Astrocyte (in vitro differentiated cells and primary cell): ENCODE measurements at regions not wholly inside any gene's neighbourhood (a gene's known extent, or its start where the extent isn't known, plus 50 kb on each side); places are given as distances from the start of the nearest gene placed in this dataset.

Source experiments
- CTCF ChIP-seq: IDR thresholded peaks from 2 replicates; pipeline ENCODE4 v1.5.1; 2011; ENCODE audit warnings: low read depth, mild to moderate bottlenecking, inconsistent platforms, low read length, moderate library complexity; ENCODE audit not compliant: insufficient read depth
- EZH2 ChIP-seq: IDR thresholded peaks from 2 replicates; pipeline ENCODE4 v1.6.1; 2012; ENCODE audit warnings: mild to moderate bottlenecking, low read length, inconsistent platforms; ENCODE audit not compliant: insufficient read depth

GRCh38 chr13:72415817-72416216, 311.6 kb downstream of the MZT1 start:
- TF ChIP-seq CTCF (no peak), EZH2 (no peak)
